ENCODE measurements at regions not wholly inside any gene's neighbourhood (a gene's known extent, or its start where the extent isn't known, plus 50 kb on each side); places are given as distances from the start of the nearest gene placed in this dataset.

DNA sequence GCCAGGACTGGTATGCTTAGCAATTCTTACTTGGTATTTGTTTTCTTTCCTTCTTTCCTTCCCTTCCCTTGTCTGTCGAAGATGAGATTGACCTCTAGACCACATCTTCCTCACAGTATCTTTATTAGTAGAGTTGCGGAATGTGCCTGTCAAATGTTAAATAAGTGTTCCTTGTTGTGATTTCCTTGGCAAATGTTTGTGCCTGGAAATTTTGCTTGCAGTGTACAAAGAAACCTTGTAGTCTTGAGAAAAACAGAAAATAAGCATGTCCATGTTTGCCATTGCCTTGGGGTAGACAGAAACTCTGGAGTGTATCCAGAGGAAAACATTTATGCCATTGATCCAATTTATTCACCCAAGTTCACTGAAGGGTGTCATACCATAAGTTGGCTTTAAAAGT lies 79.5 kb upstream of the ZNF385D start:
- CTCF ChIA-PET: no interaction called here
- Histone ChIP-seq H3K27ac (ENCODE audit: low read depth in 1 of 2, low read length in 2 of 2) (no peak overlapping the region), H3K27me3 (ENCODE audit: control insufficient read depth in 1 of 2, insufficient read depth in 2 of 2, low read length in 2 of 2) (no peaks in the 10 kb centered on the region), H3K4me3 (ENCODE audit: low read length) (no peak overlapping the region), H3K9me3 (ENCODE audit: control insufficient read depth in 1 of 2, insufficient read depth in 1 of 2, low read length in 2 of 2) (peaks cover 0 to 3% of the 10 kb centered on the region in 2 experiments), H3K36me3 (ENCODE audit: insufficient read depth, low read length) (no peaks in the 10 kb centered on the region), H3K4me1 (ENCODE audit: insufficient read depth, low read length) (no peaks in the 10 kb centered on the region)
- Mint-ChIP-seq H3K4me1 (ENCODE audit: low read depth) (no peaks in the 10 kb centered on the region), H3K36me3 (ENCODE audit: low read depth) (no peaks in the 10 kb centered on the region), H3K4me3 (no peak overlapping the region), H3K27ac (no peak overlapping the region), H3K9me3 (peaks cover 18% of the 10 kb centered on the region), H3K27me3 (no peaks in the 10 kb centered on the region)
- TF ChIP-seq, protein P1, sequence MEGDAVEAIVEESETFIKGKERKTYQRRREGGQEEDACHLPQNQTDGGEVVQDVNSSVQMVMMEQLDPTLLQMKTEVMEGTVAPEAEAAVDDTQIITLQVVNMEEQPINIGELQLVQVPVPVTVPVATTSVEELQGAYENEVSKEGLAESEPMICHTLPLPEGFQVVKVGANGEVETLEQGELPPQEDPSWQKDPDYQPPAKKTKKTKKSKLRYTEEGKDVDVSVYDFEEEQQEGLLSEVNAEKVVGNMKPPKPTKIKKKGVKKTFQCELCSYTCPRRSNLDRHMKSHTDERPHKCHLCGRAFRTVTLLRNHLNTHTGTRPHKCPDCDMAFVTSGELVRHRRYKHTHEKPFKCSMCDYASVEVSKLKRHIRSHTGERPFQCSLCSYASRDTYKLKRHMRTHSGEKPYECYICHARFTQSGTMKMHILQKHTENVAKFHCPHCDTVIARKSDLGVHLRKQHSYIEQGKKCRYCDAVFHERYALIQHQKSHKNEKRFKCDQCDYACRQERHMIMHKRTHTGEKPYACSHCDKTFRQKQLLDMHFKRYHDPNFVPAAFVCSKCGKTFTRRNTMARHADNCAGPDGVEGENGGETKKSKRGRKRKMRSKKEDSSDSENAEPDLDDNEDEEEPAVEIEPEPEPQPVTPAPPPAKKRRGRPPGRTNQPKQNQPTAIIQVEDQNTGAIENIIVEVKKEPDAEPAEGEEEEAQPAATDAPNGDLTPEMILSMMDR (IDR thresholded peaks at IDR 0.05): no peak
- POLR2A ChIA-PET: no interaction called here
- intact Hi-C loops (cut with DNase I, micrococcal nuclease): no loop called here
- ATAC-seq (ENCODE audit: poor library complexity) (no peak), DNase-seq (no peak)

DNA sequence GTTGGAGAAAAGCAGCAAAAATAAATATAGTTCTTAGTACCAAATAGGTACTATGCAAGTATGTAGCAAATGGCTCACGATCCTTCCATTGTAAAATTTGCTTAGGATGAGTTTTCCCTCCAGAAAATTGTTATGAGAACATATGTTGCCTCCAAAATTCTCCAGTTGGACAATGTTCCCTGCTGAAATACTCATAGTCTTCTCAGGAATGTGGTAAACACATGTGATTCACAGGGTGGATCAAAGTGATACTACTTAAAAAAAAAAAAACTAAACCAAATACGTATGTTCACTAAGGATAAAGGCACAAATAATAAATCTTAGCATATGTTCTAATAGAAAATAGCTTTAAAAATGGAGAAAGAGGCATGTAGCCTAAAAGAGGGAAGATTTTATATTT lies 84.3 kb upstream of the ZNF385D start:
- peaks cover 6% of the 10 kb centered on the region for H3K9me3 Mint-ChIP-seq

DNA sequence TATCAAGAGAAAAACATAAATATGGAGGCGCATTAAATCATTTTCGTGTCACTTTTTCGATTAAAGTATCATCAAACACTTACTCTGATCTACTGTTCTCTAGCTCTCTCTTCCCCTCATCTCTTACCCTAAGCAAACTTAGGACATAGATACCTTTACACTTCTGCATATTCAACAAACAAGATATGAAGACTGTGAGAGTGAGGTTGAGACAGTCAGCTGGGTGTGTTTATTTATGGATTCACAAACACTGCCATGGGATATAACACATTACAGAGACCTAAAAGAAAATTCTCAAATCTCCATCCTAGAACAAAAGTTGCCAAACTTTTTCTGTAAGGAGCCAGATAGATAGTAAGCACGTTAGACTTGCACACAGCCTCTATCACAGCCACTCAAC lies 85.2 kb upstream of the ZNF385D start:
- H3K4me1 ChIP-seq (ENCODE audit: insufficient read depth, low read length): no peaks in the 10 kb centered on the region
- ChIA-PET CTCF (no interaction called here), POLR2A (no interaction called here)
- ATAC-seq (ENCODE audit: poor library complexity) (no peak), DNase-seq (no peak)
- Mint-ChIP-seq H3K9me3 (peaks cover 8% of the 10 kb centered on the region), H3K4me1 (ENCODE audit: low read depth) (no peaks in the 10 kb centered on the region), H3K36me3 (ENCODE audit: low read depth) (no peaks in the 10 kb centered on the region), H3K27me3 (no peaks in the 10 kb centered on the region), H3K4me3 (no peak overlapping the region), H3K27ac (no peak overlapping the region)
- intact Hi-C loops (cut with DNase I, micrococcal nuclease): no loop called here
- TF ChIP-seq, protein P1 (IDR thresholded peaks at IDR 0.05): no peak
- H3K9me3 ChIP-seq (ENCODE audit: control insufficient read depth in 1 of 2, insufficient read depth in 1 of 2, low read length in 2 of 2): no peaks in the 10 kb centered on the region
- no peak overlapping the region for H3K27ac ChIP-seq (ENCODE audit: low read depth in 1 of 2, low read length in 2 of 2)
- no peaks in the 10 kb centered on the region for H3K27me3 ChIP-seq (ENCODE audit: control insufficient read depth in 1 of 2, insufficient read depth in 2 of 2, low read length in 2 of 2)
- H3K4me3 ChIP-seq (ENCODE audit: low read length): no peak overlapping the region
- H3K36me3 ChIP-seq (ENCODE audit: insufficient read depth, low read length): no peaks in the 10 kb centered on the region

More for the DNA sequence above, 84.3 kb upstream of the ZNF385D start:
- no peak overlapping the region for H3K4me3 ChIP-seq (ENCODE audit: low read length)
- H3K4me1 ChIP-seq (ENCODE audit: insufficient read depth, low read length): no peaks in the 10 kb centered on the region
- H3K9me3 ChIP-seq (ENCODE audit: control insufficient read depth in 1 of 2, insufficient read depth in 1 of 2, low read length in 2 of 2): no peaks in the 10 kb centered on the region
- Mint-ChIP-seq H3K4me1 (ENCODE audit: low read depth) (no peaks in the 10 kb centered on the region), H3K36me3 (ENCODE audit: low read depth) (no peaks in the 10 kb centered on the region), H3K27me3 (no peaks in the 10 kb centered on the region), H3K4me3 (no peak overlapping the region), H3K27ac (no peak overlapping the region)
- no peaks in the 10 kb centered on the region for H3K36me3 ChIP-seq (ENCODE audit: insufficient read depth, low read length)
- TF ChIP-seq, protein P1 (IDR thresholded peaks at IDR 0.05): no peak
- CTCF ChIA-PET: no interaction called here
- ATAC-seq (ENCODE audit: poor library complexity): no peak
- POLR2A ChIA-PET: no interaction called here
- intact Hi-C loops (cut with DNase I, micrococcal nuclease): no loop called here
- no peak for DNase-seq
- no peaks in the 10 kb centered on the region for H3K27me3 ChIP-seq (ENCODE audit: control insufficient read depth in 1 of 2, insufficient read depth in 2 of 2, low read length in 2 of 2)
- H3K27ac ChIP-seq (ENCODE audit: low read depth in 1 of 2, low read length in 2 of 2): no peak overlapping the region

Measured in CD4-positive, alpha-beta T cell (primary cell).